Upper lobe of left lung (tissue), 6 donors: ENCODE measurements at regions not wholly inside any gene's neighbourhood (a gene's known extent, or its start where the extent isn't known, plus 50 kb on each side); places are given as distances from the start of the nearest gene placed in this dataset.

ENCODE experiments used
- ATAC-seq, 2 donors: fragments of 200-7000 bp; cut with Tn5 transposase; one replicate each; pipeline ENCODE4 v1.9.1; 2022; ENCODE audit warnings: mild to moderate bottlenecking in 2 of 2, moderate library complexity in 2 of 2; ENCODE audit not compliant: low FRiP score in 2 of 2
- DNase-seq, 2 donors: peaks; one replicate each; pipeline ENCODE4 v3.0.0-alpha.2; 2019 to 2020
- H3K27ac ChIP-seq, 4 donors: fragments of 200-600 bp; sonication (generic); one replicate each; pipeline ENCODE4 v1.5.1; 2016 to 2019
- H3K27me3 ChIP-seq, 4 donors: fragments of 200-600 bp; sonication (generic); one replicate each; pipeline ENCODE4 v1.5.1; 2017 to 2019
- H3K36me3 ChIP-seq, 4 donors: fragments of 200-600 bp; sonication (generic); one replicate each; pipeline ENCODE4 v1.5.1; 2016 to 2019
- H3K4me1 ChIP-seq, 4 donors: fragments of 200-600 bp; sonication (generic); one replicate each; pipeline ENCODE4 v1.5.1; 2018 to 2019
- H3K4me3 ChIP-seq, 4 donors: fragments of 200-600 bp; sonication (generic); one replicate each; pipeline ENCODE4 v1.5.1; 2017 to 2019; ENCODE audit warnings: mild to moderate bottlenecking in 2 of 4, moderate library complexity in 1 of 4
- H3K9me3 ChIP-seq, 4 donors: fragments of 200-600 bp; sonication (generic); one replicate each; pipeline ENCODE4 v1.5.1; 2018 to 2019
- EP300 ChIP-seq, 4 donors: sonication (generic); formaldehyde crosslinking; IDR thresholded peaks; one replicate each; pipeline ENCODE4 v1.5.1; 2017; ENCODE audit warnings: antibody characterized with exemption in 4 of 4, control low read depth in 2 of 4
- POLR2A ChIP-seq, 4 donors: fragments of 450-650 bp; IDR thresholded peaks; one replicate each; pipeline ENCODE4 v1.5.1; 2016 to 2017; ENCODE audit warnings: antibody characterized with exemption in 4 of 4, mild to moderate bottlenecking in 2 of 4
- POLR2AphosphoS5 ChIP-seq, 2 donors: sonication (generic); formaldehyde crosslinking; IDR thresholded peaks; one replicate each; pipeline ENCODE4 v1.5.1; 2017; ENCODE audit warnings: antibody characterized with exemption in 2 of 2
- WGBS, 2 donors: methylation state at CpG; one replicate each; pipeline ENCODE4 v1.1.5; 2017 to 2018; 5-methylcytosine and 5-hydroxymethylcytosine counted together
- TF ChIP-seq, protein P1 (sequence below), 6 experiments: fragments of 450-650 bp in 4 of 6; fragments of 200-600 bp in 2 of 6; sonication (generic) in 2 of 6; IDR thresholded peaks; one replicate each; pipeline ENCODE4 v1.5.1; 2016 to 2019; ENCODE audit warnings: antibody characterized with exemption in 6 of 6
- donor health status: DM: no; HTN: no; CAD: no; lungs with moderate emphysema.
- donor health status: DM: no; HTN: yes; CAD: no; lungs with severe emphysema.

GRCh38 chr1:177585302-177586220, 384.3 kb downstream of the SEC16B start:
- no peaks in the 10 kb centered on the region for H3K27me3 ChIP-seq
- DNase-seq = peak in 1 of 2 donors; percentile 51
- H3K4me3 ChIP-seq = no peak overlapping the region
- ATAC-seq = peak; percentile 57 to 84
- no peak overlapping the region for H3K27ac ChIP-seq
- WGBS, 2 donors = 38 to 40% methylated on average over 3 of the region's 3 CpGs
- H3K36me3 ChIP-seq = no peaks in the 10 kb centered on the region
- H3K9me3 ChIP-seq = no peaks in the 10 kb centered on the region
- TF ChIP-seq POLR2A (IDR thresholded peaks at IDR 0.05) (no peak), EP300 (IDR thresholded peaks at IDR 0.05) (no peak), POLR2AphosphoS5 (IDR thresholded peaks at IDR 0.05) (no peak)
- TF ChIP-seq, protein P1, sequence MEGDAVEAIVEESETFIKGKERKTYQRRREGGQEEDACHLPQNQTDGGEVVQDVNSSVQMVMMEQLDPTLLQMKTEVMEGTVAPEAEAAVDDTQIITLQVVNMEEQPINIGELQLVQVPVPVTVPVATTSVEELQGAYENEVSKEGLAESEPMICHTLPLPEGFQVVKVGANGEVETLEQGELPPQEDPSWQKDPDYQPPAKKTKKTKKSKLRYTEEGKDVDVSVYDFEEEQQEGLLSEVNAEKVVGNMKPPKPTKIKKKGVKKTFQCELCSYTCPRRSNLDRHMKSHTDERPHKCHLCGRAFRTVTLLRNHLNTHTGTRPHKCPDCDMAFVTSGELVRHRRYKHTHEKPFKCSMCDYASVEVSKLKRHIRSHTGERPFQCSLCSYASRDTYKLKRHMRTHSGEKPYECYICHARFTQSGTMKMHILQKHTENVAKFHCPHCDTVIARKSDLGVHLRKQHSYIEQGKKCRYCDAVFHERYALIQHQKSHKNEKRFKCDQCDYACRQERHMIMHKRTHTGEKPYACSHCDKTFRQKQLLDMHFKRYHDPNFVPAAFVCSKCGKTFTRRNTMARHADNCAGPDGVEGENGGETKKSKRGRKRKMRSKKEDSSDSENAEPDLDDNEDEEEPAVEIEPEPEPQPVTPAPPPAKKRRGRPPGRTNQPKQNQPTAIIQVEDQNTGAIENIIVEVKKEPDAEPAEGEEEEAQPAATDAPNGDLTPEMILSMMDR (IDR thresholded peaks at IDR 0.05) = no peak
- peaks cover 0 to 8% (median 0%) of the 10 kb centered on the region in 4 donors for H3K4me1 ChIP-seq

DNA sequence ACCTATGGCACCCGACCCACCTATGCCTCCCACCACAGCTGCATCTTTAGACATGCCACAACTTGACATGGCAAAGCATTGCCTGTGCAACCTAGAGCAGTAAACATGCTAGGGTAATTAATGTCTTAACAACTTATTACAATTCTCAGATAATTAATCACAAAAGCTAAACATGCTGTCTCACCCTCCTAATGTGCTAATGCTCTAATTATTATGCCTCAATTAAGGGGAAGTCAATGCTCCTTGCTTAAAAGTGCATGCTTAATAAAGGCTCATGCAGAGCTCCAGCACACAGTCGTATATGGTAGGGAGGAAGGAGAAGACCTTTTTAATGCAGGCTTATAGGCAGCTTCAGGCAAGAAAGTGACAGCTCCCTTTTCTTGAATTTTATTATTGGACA, 396.0 kb downstream of the SEC16B start:
- no peaks in the 10 kb centered on the region for H3K4me1 ChIP-seq
- DNase-seq = no peak
- 82 to 87% methylated on average over 2 of the region's 2 CpGs for WGBS, 2 donors
- no peaks in the 10 kb centered on the region for H3K36me3 ChIP-seq
- H3K27ac ChIP-seq = no peak overlapping the region
- no peak for ATAC-seq
- no peaks in the 10 kb centered on the region for H3K9me3 ChIP-seq
- no peak for TF ChIP-seq POLR2A (IDR thresholded peaks at IDR 0.05)
- no peak for TF ChIP-seq EP300 (IDR thresholded peaks at IDR 0.05)
- TF ChIP-seq, protein P1 (IDR thresholded peaks at IDR 0.05) = no peak
- no peak for TF ChIP-seq POLR2AphosphoS5 (IDR thresholded peaks at IDR 0.05)
- H3K4me3 ChIP-seq = no peak overlapping the region
- H3K27me3 ChIP-seq = no peaks in the 10 kb centered on the region

DNA sequence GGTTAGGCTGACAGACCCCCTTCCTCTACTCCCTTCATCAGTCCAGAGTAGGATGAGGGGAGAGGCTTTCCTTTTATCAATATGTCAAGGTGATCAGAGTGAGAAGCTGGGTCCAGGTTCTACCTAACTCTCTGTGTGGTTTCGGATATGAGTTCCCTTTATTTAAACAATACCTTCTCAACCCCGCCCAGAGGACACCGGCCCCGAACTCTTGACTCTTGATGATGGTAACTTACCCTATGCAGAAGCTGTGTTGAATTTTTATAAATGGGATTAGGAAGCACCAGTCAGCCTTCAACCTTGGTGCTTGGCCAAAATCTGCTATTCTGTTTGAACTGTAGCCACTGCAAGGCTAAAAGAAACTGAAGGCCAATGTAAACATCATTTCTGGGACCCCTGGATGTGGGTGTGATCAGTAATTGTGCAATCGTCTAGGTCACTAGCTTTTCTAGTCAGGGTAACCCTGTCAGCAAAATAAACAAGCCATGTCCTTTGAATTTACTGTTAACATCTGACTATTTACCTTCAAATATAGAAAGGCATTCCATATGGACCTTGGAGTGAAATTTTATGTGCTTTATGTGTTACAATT, 398.3 kb downstream of the SEC16B start:
- ATAC-seq (no peak), DNase-seq (no peak)
- Histone ChIP-seq H3K4me1 (no peaks in the 10 kb centered on the region), H3K4me3 (no peak overlapping the region), H3K36me3 (no peaks in the 10 kb centered on the region), H3K27ac (no peak overlapping the region), H3K9me3 (no peaks in the 10 kb centered on the region), H3K27me3 (no peaks in the 10 kb centered on the region)
- no peak for TF ChIP-seq EP300 (IDR thresholded peaks at IDR 0.05)
- TF ChIP-seq, protein P1 (IDR thresholded peaks at IDR 0.05) = no peak
- no peak for TF ChIP-seq POLR2AphosphoS5 (IDR thresholded peaks at IDR 0.05)
- no peak for TF ChIP-seq POLR2A (IDR thresholded peaks at IDR 0.05)
- WGBS, 2 donors = 51% methylated on average over 5 of the region's 5 CpGs

- no peak for ATAC-seq
- H3K36me3 ChIP-seq = no peaks in the 10 kb centered on the region
- no peaks in the 10 kb centered on the region for H3K9me3 ChIP-seq
- no peak for DNase-seq
- H3K27me3 ChIP-seq = no peaks in the 10 kb centered on the region
- H3K4me3 ChIP-seq = no peak overlapping the region
- TF ChIP-seq POLR2AphosphoS5 (IDR thresholded peaks at IDR 0.05) (no peak), EP300 (IDR thresholded peaks at IDR 0.05) (no peak), POLR2A (IDR thresholded peaks at IDR 0.05) (no peak)
- TF ChIP-seq, protein P1 (IDR thresholded peaks at IDR 0.05) = no peak
- H3K27ac ChIP-seq = no peak overlapping the region
- WGBS, 2 donors = 47 to 73% methylated on average over 1 of the region's 1 CpG
- no peaks in the 10 kb centered on the region for H3K4me1 ChIP-seq
These were observed 398.8 kb downstream of the SEC16B start for GRCh38 chr1:177571076-177571475.
